Ovary (tissue), 3 donors: ENCODE measurements at regions not wholly inside any gene's neighbourhood (a gene's known extent, or its start where the extent isn't known, plus 50 kb on each side); places are given as distances from the start of the nearest gene placed in this dataset.

ENCODE experiments used
- POLR2A ChIP-seq: fragments of 450-650 bp; IDR thresholded peaks from one replicate; pipeline ENCODE4 v1.6.1; 2017; ENCODE audit warnings: antibody characterized with exemption, mild to moderate bottlenecking, moderate library complexity
- TF ChIP-seq, protein P1 (sequence below), 3 donors: fragments of 450-650 bp in 2 of 3; fragments of 200-600 bp in 1 of 3; IDR thresholded peaks; one replicate each; pipeline versions ENCODE4 v1.5.1 to v1.8.0; 2016 to 2022; ENCODE audit warnings: antibody characterized with exemption in 3 of 3, mild to moderate bottlenecking in 1 of 3
- donor health status: DM: no; HTN: no; CAD: no.

DNA sequence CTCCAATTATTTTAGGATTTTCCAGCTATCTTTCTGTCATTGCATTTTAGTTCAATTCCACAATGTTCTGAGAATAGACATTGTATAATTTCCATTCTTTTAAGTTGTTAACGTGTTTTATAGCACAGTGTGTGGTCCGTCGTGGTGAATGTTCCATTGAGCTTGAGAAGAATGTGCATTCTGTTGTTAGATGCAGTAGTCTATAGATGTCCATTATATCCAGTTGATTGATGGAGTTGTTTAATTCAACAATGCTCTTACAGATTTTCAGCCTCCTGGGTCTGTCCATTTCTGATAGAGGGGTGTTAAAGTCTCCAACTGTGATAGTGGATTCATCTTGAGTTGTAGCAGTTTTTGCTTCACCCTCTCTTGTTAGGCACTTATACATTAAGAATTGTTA lies 1587.7 kb upstream of the NUDT12 start:
- TF ChIP-seq, protein P1, sequence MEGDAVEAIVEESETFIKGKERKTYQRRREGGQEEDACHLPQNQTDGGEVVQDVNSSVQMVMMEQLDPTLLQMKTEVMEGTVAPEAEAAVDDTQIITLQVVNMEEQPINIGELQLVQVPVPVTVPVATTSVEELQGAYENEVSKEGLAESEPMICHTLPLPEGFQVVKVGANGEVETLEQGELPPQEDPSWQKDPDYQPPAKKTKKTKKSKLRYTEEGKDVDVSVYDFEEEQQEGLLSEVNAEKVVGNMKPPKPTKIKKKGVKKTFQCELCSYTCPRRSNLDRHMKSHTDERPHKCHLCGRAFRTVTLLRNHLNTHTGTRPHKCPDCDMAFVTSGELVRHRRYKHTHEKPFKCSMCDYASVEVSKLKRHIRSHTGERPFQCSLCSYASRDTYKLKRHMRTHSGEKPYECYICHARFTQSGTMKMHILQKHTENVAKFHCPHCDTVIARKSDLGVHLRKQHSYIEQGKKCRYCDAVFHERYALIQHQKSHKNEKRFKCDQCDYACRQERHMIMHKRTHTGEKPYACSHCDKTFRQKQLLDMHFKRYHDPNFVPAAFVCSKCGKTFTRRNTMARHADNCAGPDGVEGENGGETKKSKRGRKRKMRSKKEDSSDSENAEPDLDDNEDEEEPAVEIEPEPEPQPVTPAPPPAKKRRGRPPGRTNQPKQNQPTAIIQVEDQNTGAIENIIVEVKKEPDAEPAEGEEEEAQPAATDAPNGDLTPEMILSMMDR (IDR thresholded peaks at IDR 0.05), result no peak
- TF ChIP-seq POLR2A, result no peak
